HCT116 (cell line): ENCODE measurements at regions not wholly inside any gene's neighbourhood (a gene's known extent, or its start where the extent isn't known, plus 50 kb on each side); places are given as distances from the start of the nearest gene placed in this dataset.

Experiments used
- ATAC-seq: fragments of 200-7000 bp; cut with Tn5 transposase; 2 replicates; pipeline ENCODE4 v1.9.1; 2020; ENCODE audit warnings: mild to moderate bottlenecking, moderate library complexity
- BruUV-seq: library from RNA; stranded (reverse); fragments of 400-500 nt; replicated peaks from 2 replicates; lab custom pipeline; 2021; lab: Mats Ljungman, UMichigan
- CTCF ChIA-PET: fragments of 300-600 bp; sonication (Branson Sonifier 250); formaldehyde crosslinking; loops from one replicate; lab custom pipeline; 2021; ENCODE audit warnings: antibody characterized with exemption; lab: Charles Lee
- POLR2A ChIA-PET: fragments of 300-600, 350-600 bp; sonication (Branson Sonifier 250); formaldehyde crosslinking; loops from one replicate; lab custom pipeline; 2021; ENCODE audit warnings: antibody characterized with exemption; lab: Charles Lee
- RAD21 ChIA-PET, 2 experiments: fragments of 300-600 bp; sonication (Branson Sonifier 250); formaldehyde crosslinking; loops; one replicate each; lab custom pipeline; 2023; ENCODE audit warnings: low total read pairs in 2 of 2; ENCODE audit not compliant: uncharacterized antibody in 2 of 2, unreplicated experiment in 2 of 2, low non-redundant PET in 1 of 2; lab: Charles Lee
- DNase-seq: peaks from one replicate; pipeline ENCODE4 v3.0.0-alpha.2; 2010; ENCODE audit warnings: low read depth, low spot score
- H2AFZ ChIP-seq: fragments of 200-600 bp; shearing (Covaris generic), sonication (generic); 2 replicates; pipeline ENCODE4 v1.6.1; 2017; ENCODE audit warnings: low read depth, mixed run types, mixed read lengths, antibody characterized with exemption, low read length; ENCODE audit not compliant: poor library complexity, severe bottlenecking
- H3K27ac ChIP-seq: 2 replicates; pipeline ENCODE4 v1.5.1; 2012; ENCODE audit warnings: low read depth, low read length
- H3K27me3 ChIP-seq: fragments of 200-600 bp; sonication (generic); 2 replicates; pipeline ENCODE4 v1.6.1; 2016; ENCODE audit warnings: mixed run types, low read length, mixed read lengths; ENCODE audit not compliant: insufficient read depth
- H3K36me3 ChIP-seq, 2 experiments: fragments of 200-500 bp in 1 of 2; fragments of 200-600 bp in 1 of 2; sonication (Bioruptor generic) in 1 of 2; sonication (generic) in 1 of 2; 2 replicates each; pipeline versions ENCODE4 v1.5.1 to v1.6.1; 2014 to 2016; ENCODE audit warnings: low read length in 2 of 2, inconsistent platforms in 1 of 2, mixed read lengths in 1 of 2, mixed run types in 1 of 2; ENCODE audit not compliant: insufficient read depth in 2 of 2, control insufficient read depth in 1 of 2
- H3K4me1 ChIP-seq, 2 experiments: fragments of 200-600 bp in 1 of 2; sonication (generic) in 1 of 2; 2 replicates each; pipeline versions ENCODE4 v1.5.1 to v1.6.1; 2012 to 2017; ENCODE audit warnings: low read length in 2 of 2, inconsistent platforms in 1 of 2, mild to moderate bottlenecking in 1 of 2, mixed read lengths in 1 of 2, mixed run types in 1 of 2, moderate library complexity in 1 of 2; ENCODE audit not compliant: insufficient read depth in 2 of 2, control insufficient read depth in 1 of 2
- H3K4me2 ChIP-seq: fragments of 200-600 bp; sonication (generic); 2 replicates; pipeline ENCODE4 v1.6.1; 2017; ENCODE audit warnings: mixed run types, low read length, mixed read lengths
- H3K4me3 ChIP-seq, 2 experiments: fragments of 200-600 bp in 1 of 2; sonication (generic) in 1 of 2; replicated peaks in 1 of 2; 2 replicates each; pipeline ENCODE4 v1.5.1; 2011 to 2016; ENCODE audit warnings: low read length in 2 of 2, control low read depth in 1 of 2, low read depth in 1 of 2, mild to moderate bottlenecking in 1 of 2, mixed read lengths in 1 of 2, mixed run types in 1 of 2
- H3K79me2 ChIP-seq: fragments of 200-600 bp; sonication (generic); 2 replicates; pipeline ENCODE4 v1.6.1; 2017; ENCODE audit warnings: mild to moderate bottlenecking, mixed run types, low read length, moderate library complexity, mixed read lengths; ENCODE audit not compliant: insufficient read depth
- H3K9ac ChIP-seq: fragments of 200-600 bp; sonication (generic); 2 replicates; pipeline ENCODE4 v1.6.1; 2016; ENCODE audit warnings: low read length, mixed read lengths
- H3K9me2 ChIP-seq: fragments of 200-600 bp; sonication (generic), shearing (Covaris generic); 2 replicates; pipeline ENCODE4 v1.6.1; 2017; ENCODE audit warnings: mixed run types, mild to moderate bottlenecking, moderate library complexity; ENCODE audit not compliant: insufficient read depth
- H3K9me3 ChIP-seq, 2 experiments: fragments of 200-500 bp in 1 of 2; fragments of 200-600 bp in 1 of 2; sonication (Bioruptor generic) in 1 of 2; sonication (generic) in 1 of 2; 2 replicates each; pipeline ENCODE4 v1.6.1; 2014 to 2017; ENCODE audit warnings: low read length in 2 of 2, mixed read lengths in 2 of 2, inconsistent platforms in 1 of 2, low read depth in 1 of 2, mild to moderate bottlenecking in 1 of 2, mixed run types in 1 of 2, moderate library complexity in 1 of 2; ENCODE audit not compliant: control insufficient read depth in 1 of 2, insufficient read depth in 1 of 2
- H4K20me1 ChIP-seq: fragments of 200-600 bp; sonication (generic), shearing (Covaris generic); 2 replicates; pipeline ENCODE4 v1.6.1; 2017; ENCODE audit warnings: mixed run types, mild to moderate bottlenecking, moderate library complexity; ENCODE audit not compliant: insufficient read depth
- FOSL1 ChIP-seq: IDR thresholded peaks from 2 replicates; pipeline ENCODE4 v1.6.1; 2012; ENCODE audit warnings: low read depth
- JUND ChIP-seq: IDR thresholded peaks from 2 replicates; pipeline ENCODE4 v1.6.1; 2012
- RAD21 ChIP-seq: IDR thresholded peaks from 2 replicates; pipeline ENCODE4 v1.6.1; 2012; ENCODE audit warnings: low read depth, mild to moderate bottlenecking
- ZNF274 ChIP-seq: fragments of 200-500 bp; sonication (Bioruptor generic); IDR thresholded peaks from 2 replicates; pipeline ENCODE4 v1.6.1; 2014; ENCODE audit warnings: mild to moderate bottlenecking, low read depth, low read length, inconsistent platforms
- intact Hi-C: fragments of 100-400 bp; cut with micrococcal nuclease; formaldehyde crosslinking; loops from 2 replicates; pipeline ENCODE4 v1.10.0; 2022

DNA sequence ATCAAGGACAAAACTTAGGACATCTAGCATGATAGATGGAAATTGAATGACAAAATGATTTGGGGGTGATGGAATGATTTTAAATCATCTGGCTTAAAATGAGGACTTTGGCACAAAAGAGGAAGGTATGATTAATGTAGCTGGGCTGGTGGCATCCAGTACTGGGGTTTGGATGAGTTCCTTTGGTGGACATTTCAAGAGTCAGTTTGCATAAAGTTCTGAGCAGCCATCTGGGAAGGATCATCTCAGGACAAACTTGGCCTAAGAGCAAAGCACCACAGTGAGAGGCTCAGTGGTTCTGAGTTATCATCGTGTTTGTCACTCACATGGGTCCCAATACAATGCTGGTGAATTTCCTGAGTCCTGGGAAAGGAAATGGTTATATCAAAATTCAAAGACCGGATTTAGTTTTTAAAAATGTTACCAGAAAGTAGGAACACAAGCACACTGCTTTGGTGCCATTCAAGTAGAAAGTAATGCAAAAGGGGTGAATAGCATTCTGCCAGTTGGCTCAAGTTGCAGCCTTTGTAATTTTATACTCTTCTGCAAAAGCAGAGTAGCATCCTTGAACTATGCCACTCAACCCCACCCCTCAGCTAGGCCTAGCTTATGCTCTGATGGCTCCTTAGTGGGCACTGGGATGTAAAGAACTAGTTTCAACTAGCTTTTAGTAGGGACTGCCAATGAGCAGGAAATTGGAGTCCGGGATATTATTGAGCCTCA lies 219.0 kb downstream of the COG6 start:
- Histone ChIP-seq H3K79me2 (no peaks in the 10 kb centered on the region), H2AFZ (no peak overlapping the region), H3K4me1 (no peaks in the 10 kb centered on the region), H3K9me3 (no peaks in the 10 kb centered on the region), H3K9me2 (no peaks in the 10 kb centered on the region), H3K36me3 (no peaks in the 10 kb centered on the region), H3K27me3 (no peaks in the 10 kb centered on the region), H3K27ac (no peak overlapping the region), H3K9ac (no peak overlapping the region), H3K4me2 (no peak overlapping the region)
- CTCF ChIA-PET, result no interaction called here
- no peak for ATAC-seq
- POLR2A ChIA-PET, result no interaction called here
- BruUV-seq, result no TSS peak
- TF ChIP-seq ZNF274, result no peak
- no peak for TF ChIP-seq RAD21
- no peak for TF ChIP-seq JUND
- no peak for TF ChIP-seq FOSL1
- TF ChIP-seq, all 23 proteins: peak for 0
- no peaks in the 10 kb centered on the region for H4K20me1 ChIP-seq
- intact Hi-C loops, result no loop called here
- no peak overlapping the region for H3K4me3 ChIP-seq
- no peak for DNase-seq
- RAD21 ChIA-PET, result no interaction called here

DNA sequence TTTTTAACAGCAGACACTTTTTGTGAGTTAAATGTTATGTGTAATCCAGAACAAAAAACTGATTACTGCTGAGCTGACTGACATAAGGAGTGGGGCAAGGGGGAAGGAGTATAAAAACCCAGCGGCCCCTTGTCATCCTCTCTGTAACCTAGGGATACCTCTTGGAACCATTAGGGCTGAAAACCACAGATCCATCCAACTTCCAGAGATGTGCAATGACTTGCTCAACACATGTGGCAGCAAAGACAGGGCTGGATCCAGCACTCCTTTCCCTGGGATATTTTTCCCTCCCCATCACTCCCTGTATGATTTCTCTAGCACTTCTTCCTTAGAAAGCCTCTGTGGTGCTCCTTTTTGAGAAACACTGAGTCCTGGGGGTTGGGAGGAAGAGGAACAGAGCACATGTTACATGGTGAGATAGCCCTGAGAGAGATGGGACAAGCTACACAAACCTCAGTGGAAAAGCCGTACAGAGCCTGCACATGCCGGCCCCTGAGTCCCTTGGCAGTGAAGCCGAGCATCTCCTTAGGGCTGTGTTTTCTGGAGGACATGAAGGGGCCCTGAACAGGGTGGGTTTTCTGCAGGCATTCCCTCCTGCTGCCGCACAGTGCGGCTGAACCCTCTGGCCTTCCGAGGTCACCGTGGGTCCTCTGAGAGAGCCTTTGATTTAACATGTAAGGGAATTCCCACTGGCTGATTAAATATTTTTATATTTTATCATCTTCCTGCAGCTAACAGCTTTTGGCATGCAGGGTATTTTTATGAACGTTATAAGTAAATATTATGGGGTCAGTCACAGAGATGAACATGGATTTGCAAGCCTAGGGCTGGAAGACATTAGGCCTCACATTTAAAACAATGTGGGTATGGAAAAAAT lies 219.9 kb downstream of the COG6 start:
- Histone ChIP-seq H2AFZ (no peak overlapping the region), H3K79me2 (no peaks in the 10 kb centered on the region), H4K20me1 (no peaks in the 10 kb centered on the region), H3K9me3 (no peaks in the 10 kb centered on the region), H3K27me3 (no peaks in the 10 kb centered on the region), H3K4me1 (no peaks in the 10 kb centered on the region), H3K9ac (no peak overlapping the region), H3K27ac (no peak overlapping the region), H3K9me2 (no peaks in the 10 kb centered on the region), H3K4me2 (no peak overlapping the region), H3K4me3 (no peak overlapping the region), H3K36me3 (no peaks in the 10 kb centered on the region)
- ATAC-seq, result no peak
- CTCF ChIA-PET, result no interaction called here
- no TSS peak for BruUV-seq
- POLR2A ChIA-PET, result no interaction called here
- no peak for DNase-seq
- RAD21 ChIA-PET, result no interaction called here
- TF ChIP-seq ZNF274, result no peak
- intact Hi-C loops, result no loop called here
